ENCODE measurements at regions not wholly inside any gene's neighbourhood (a gene's known extent, or its start where the extent isn't known, plus 50 kb on each side); places are given as distances from the start of the nearest gene placed in this dataset.

GRCh38 chr7:155884225-155885166, 72.2 kb upstream of the SHH start:
- Mint-ChIP-seq H3K27ac (no peak overlapping the region), H3K36me3 (ENCODE audit: low read depth) (peaks cover 3% of the 10 kb centered on the region; the same call in 1 of the 3 replicates), H3K4me1 (peaks cover 4% of the 10 kb centered on the region; the same call in 2 of the 3 replicates), H3K27me3 (ENCODE audit: insufficient read depth, low read depth, poor library complexity) (peaks cover 8% of the 10 kb centered on the region), H3K9me3 (peaks cover 6% of the 10 kb centered on the region; the same call in 2 of the 3 replicates), H3K4me3 (no peak overlapping the region)
- Histone ChIP-seq H3F3A (replicated peaks; ENCODE audit: low read depth) (no peaks in the 10 kb centered on the region), H3K4me1 (ENCODE audit: insufficient read depth) (no peaks in the 10 kb centered on the region), H3K9me2 (ENCODE audit: insufficient read depth) (no peaks in the 10 kb centered on the region; the same call in 1 of the 2 replicates), H3K4me3 (no peak overlapping the region), H3K27me3 (ENCODE audit: insufficient read depth) (no peaks in the 10 kb centered on the region), H3K79me2 (replicated peaks; ENCODE audit: insufficient read depth) (no peaks in the 10 kb centered on the region), H4K20me1 (replicated peaks; ENCODE audit: insufficient read depth) (no peaks in the 10 kb centered on the region), H2AFZ (no peak overlapping the region), H3K27ac (ENCODE audit: low read depth) (no peak overlapping the region), H3K36me3 (ENCODE audit: insufficient read depth) (no peaks in the 10 kb centered on the region), H3K4me2 (no peak overlapping the region)
- DNase-seq (ENCODE audit: low spot score): no peak
- TF ChIP-seq ZNF331 (CRISPR knock-in tag; IDR thresholded peaks at IDR 0.05; ENCODE audit: low read depth): no peak
- no peak for TF ChIP-seq NANOG (IDR thresholded peaks at IDR 0.05; ENCODE audit: borderline replicate concordance)
- TF ChIP-seq EZH2 (IDR thresholded peaks at IDR 0.05; ENCODE audit: low read depth, unreplicated experiment): no peak
- no peak for ATAC-seq

DNA sequence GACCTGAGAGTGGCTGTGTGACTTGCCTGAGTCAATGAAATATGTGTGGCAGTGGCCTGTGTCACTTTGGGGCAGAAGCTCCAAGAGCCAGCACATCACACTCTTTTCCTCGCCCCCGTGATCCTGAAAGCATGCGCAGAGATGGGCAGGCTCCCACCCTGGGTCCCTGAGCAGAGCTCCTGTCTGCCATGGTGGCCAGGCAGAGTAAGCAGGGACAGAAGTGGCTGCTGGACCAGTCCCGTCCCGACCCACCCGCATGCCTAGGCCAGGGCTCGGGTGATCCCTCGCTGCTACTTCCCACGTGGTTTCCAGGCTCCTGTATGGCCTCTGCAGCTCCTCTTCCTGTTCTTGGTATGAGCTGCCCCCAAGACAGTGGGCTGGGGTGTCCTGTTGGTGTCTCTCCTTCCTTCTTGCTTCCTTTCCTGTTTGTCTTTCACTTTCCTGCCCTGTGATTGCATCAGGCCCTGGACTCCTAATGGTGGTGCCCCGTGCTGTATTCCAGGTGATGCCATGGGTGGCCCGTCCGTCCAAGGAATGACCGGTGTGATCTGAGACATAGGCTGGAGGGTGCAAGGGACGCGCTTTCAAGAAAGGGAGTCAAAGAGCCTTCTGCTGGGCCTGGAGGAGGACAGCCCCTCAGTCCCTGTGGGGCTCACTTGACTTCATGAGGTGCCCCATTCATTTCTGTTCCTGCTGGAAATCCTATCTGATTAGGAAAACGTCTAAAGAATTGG, 71.4 kb upstream of the SHH start:
- Histone ChIP-seq H3K36me3 (ENCODE audit: insufficient read depth) (no peaks in the 10 kb centered on the region), H3K27ac (ENCODE audit: low read depth) (no peak overlapping the region), H3K4me2 (no peak overlapping the region), H2AFZ (no peak overlapping the region), H3K27me3 (ENCODE audit: insufficient read depth) (no peaks in the 10 kb centered on the region), H3F3A (replicated peaks; ENCODE audit: low read depth) (no peaks in the 10 kb centered on the region), H4K20me1 (replicated peaks; ENCODE audit: insufficient read depth) (no peaks in the 10 kb centered on the region), H3K79me2 (replicated peaks; ENCODE audit: insufficient read depth) (no peaks in the 10 kb centered on the region), H3K9me2 (ENCODE audit: insufficient read depth) (no peaks in the 10 kb centered on the region; the same call in 1 of the 2 replicates), H3K4me3 (no peak overlapping the region), H3K4me1 (ENCODE audit: insufficient read depth) (no peaks in the 10 kb centered on the region)
- H3K4me1 Mint-ChIP-seq: peaks cover 6% of the 10 kb centered on the region
- peaks cover 2% of the 10 kb centered on the region; the same call in 2 of the 3 replicates for H3K9me3 Mint-ChIP-seq
- no peak for TF ChIP-seq CREB1 (CRISPR knock-in tag; IDR thresholded peaks at IDR 0.05; ENCODE audit: low read depth)
- TF ChIP-seq ZNF114 (CRISPR knock-in tag; IDR thresholded peaks at IDR 0.05): no peak
- TF ChIP-seq, protein P1, sequence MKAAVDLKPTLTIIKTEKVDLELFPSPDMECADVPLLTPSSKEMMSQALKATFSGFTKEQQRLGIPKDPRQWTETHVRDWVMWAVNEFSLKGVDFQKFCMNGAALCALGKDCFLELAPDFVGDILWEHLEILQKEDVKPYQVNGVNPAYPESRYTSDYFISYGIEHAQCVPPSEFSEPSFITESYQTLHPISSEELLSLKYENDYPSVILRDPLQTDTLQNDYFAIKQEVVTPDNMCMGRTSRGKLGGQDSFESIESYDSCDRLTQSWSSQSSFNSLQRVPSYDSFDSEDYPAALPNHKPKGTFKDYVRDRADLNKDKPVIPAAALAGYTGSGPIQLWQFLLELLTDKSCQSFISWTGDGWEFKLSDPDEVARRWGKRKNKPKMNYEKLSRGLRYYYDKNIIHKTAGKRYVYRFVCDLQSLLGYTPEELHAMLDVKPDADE (IDR thresholded peaks at IDR 0.05): no peak
- no peak for TF ChIP-seq STAT1 (IDR thresholded peaks at IDR 0.05; ENCODE audit: unreplicated experiment)
- TF ChIP-seq POLR2AphosphoS5 (IDR thresholded peaks at IDR 0.05; ENCODE audit: low read depth): no peak
- TF ChIP-seq, protein P2, sequence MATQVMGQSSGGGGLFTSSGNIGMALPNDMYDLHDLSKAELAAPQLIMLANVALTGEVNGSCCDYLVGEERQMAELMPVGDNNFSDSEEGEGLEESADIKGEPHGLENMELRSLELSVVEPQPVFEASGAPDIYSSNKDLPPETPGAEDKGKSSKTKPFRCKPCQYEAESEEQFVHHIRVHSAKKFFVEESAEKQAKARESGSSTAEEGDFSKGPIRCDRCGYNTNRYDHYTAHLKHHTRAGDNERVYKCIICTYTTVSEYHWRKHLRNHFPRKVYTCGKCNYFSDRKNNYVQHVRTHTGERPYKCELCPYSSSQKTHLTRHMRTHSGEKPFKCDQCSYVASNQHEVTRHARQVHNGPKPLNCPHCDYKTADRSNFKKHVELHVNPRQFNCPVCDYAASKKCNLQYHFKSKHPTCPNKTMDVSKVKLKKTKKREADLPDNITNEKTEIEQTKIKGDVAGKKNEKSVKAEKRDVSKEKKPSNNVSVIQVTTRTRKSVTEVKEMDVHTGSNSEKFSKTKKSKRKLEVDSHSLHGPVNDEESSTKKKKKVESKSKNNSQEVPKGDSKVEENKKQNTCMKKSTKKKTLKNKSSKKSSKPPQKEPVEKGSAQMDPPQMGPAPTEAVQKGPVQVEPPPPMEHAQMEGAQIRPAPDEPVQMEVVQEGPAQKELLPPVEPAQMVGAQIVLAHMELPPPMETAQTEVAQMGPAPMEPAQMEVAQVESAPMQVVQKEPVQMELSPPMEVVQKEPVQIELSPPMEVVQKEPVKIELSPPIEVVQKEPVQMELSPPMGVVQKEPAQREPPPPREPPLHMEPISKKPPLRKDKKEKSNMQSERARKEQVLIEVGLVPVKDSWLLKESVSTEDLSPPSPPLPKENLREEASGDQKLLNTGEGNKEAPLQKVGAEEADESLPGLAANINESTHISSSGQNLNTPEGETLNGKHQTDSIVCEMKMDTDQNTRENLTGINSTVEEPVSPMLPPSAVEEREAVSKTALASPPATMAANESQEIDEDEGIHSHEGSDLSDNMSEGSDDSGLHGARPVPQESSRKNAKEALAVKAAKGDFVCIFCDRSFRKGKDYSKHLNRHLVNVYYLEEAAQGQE (IDR thresholded peaks at IDR 0.05; ENCODE audit: unreplicated experiment): no peak
- no peak for TF ChIP-seq NANOG (IDR thresholded peaks at IDR 0.05; ENCODE audit: borderline replicate concordance)
- no peak for TF ChIP-seq ZNF331 (CRISPR knock-in tag; IDR thresholded peaks at IDR 0.05; ENCODE audit: low read depth)
- TF ChIP-seq, protein P3, sequence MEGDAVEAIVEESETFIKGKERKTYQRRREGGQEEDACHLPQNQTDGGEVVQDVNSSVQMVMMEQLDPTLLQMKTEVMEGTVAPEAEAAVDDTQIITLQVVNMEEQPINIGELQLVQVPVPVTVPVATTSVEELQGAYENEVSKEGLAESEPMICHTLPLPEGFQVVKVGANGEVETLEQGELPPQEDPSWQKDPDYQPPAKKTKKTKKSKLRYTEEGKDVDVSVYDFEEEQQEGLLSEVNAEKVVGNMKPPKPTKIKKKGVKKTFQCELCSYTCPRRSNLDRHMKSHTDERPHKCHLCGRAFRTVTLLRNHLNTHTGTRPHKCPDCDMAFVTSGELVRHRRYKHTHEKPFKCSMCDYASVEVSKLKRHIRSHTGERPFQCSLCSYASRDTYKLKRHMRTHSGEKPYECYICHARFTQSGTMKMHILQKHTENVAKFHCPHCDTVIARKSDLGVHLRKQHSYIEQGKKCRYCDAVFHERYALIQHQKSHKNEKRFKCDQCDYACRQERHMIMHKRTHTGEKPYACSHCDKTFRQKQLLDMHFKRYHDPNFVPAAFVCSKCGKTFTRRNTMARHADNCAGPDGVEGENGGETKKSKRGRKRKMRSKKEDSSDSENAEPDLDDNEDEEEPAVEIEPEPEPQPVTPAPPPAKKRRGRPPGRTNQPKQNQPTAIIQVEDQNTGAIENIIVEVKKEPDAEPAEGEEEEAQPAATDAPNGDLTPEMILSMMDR (conservative IDR thresholded peaks at IDR 0.05; ENCODE audit: low read depth in 2 of 2): no peak
- no peak for TF ChIP-seq JUNB (IDR thresholded peaks at IDR 0.05; ENCODE audit: unreplicated experiment)
- no peak for ATAC-seq
- peaks cover 1% of the 10 kb centered on the region; the same call in 1 of the 3 replicates for H3K36me3 Mint-ChIP-seq (ENCODE audit: low read depth)
- H3K27me3 Mint-ChIP-seq (ENCODE audit: insufficient read depth, low read depth, poor library complexity): peaks cover 8% of the 10 kb centered on the region
- no peak overlapping the region for H3K27ac Mint-ChIP-seq
- H3K4me3 Mint-ChIP-seq: no peak overlapping the region
- no peak for DNase-seq (ENCODE audit: low spot score)

Data from GM23338 (cell line).